T47D (cell line): ENCODE measurements at regions not wholly inside any gene's neighbourhood (a gene's known extent, or its start where the extent isn't known, plus 50 kb on each side); places are given as distances from the start of the nearest gene placed in this dataset.

Experiments used
- DNase-seq, 2 experiments: peaks; one replicate each; pipeline versions ENCODE4 v3.0.0 to v3.0.0-alpha.2; 2011 to 2012; ENCODE audit warnings: low read depth in 1 of 2, low spot score in 1 of 2
- JUND ChIP-seq: IDR thresholded peaks from 2 replicates; pipeline ENCODE4 v1.6.1; 2012; ENCODE audit warnings: low read depth
- in situ Hi-C: cut with HindIII; loops from 2 replicates; pipeline ENCODE4 v1.10.0; 2016; ENCODE audit warnings: low sequenced_read_pairs, low pct_unique_long_range_greater_than_20kb

- DNase-seq: no peak
Observed at GRCh38 chr2:126748188-126748760, 92.3 kb downstream of the GYPC start.

DNA sequence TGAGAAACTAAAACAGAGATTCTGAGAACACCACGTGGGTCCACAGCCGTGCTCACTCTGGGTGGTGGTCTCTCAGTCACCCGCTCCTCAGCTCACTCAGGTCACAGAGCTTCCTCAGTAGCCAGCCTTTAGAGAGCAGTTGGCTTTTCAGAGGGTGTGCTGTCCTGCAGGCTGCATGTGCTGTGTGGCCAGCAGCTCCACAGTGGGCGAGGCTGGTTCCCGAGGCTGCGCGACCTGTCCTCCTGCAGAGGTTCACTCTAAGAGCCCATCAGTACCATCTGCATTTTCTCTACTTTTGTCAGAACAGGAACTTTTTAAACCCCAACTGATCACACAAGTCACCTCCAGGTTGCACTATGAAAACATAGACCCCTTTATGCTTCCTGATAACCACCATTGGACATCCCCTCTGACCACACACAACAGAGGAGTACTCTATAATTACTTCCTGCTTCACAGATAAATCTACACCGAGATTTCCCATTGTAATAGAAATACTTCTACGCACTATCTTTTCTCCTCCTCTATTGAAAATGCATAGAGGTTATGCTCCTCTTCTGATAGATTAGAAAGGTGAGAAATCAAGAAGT lies 93.1 kb downstream of the GYPC start:
- no peak for DNase-seq
- in situ Hi-C loops: no loop called here
- no peak for TF ChIP-seq JUND

More at GRCh38 chr2:126748188-126748760, 92.3 kb downstream of the GYPC start:
- no peak for TF ChIP-seq JUND
- in situ Hi-C loops: no loop called here

- DNase-seq: no peak
- in situ Hi-C loops: no loop called here
- TF ChIP-seq JUND: no peak
Observed at GRCh38 chr2:126749537-126749936, 93.6 kb downstream of the GYPC start.

DNA sequence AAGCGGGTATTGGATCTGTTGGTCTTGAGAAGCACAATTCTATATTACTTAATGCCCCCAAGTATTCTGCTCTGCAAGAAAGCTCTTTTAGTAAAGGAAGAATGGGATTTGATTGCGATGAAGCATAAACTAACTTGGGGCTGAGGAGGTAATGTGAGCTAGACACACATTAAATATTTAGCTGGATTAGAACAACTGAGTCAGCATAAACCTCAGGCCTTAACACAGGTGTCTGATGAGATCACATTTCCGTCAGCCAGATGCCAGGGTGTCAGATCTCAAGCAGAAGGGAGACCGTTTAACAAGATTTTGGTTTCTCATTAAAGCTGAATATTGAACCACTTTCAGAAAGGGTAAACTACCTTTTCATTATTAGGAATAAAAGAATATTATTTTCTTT lies 94.5 kb downstream of the GYPC start:
- in situ Hi-C loops: no loop called here
- no peak for TF ChIP-seq JUND
- DNase-seq: no peak

DNA sequence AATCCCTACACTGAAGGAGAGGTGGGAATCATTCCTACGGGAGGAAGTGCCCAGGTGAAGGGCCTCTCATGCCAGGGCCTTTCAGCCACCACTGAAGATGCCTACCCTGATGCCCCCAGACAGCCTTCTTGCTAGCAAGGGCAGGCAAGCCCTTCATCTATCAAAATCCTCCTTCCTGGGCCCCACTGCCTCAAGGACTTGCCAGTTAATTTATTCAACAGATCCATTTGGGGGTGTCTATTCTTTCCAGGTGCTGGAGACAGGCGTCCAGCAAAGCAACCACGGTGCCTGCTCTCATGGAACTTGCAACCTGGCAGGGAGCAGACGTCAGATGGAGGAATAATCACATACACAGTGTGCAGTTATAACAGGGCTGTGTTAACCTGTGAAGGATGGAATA lies 95.5 kb downstream of the GYPC start:
- in situ Hi-C loops: no loop called here
- TF ChIP-seq JUND: no peak

GRCh38 chr2:126752876-126753275 lies 96.9 kb downstream of the GYPC start:
- no peak for TF ChIP-seq JUND
- in situ Hi-C loops: no loop called here
- no peak for DNase-seq

More for the DNA sequence above, 95.5 kb downstream of the GYPC start:
- no peak for DNase-seq

DNA sequence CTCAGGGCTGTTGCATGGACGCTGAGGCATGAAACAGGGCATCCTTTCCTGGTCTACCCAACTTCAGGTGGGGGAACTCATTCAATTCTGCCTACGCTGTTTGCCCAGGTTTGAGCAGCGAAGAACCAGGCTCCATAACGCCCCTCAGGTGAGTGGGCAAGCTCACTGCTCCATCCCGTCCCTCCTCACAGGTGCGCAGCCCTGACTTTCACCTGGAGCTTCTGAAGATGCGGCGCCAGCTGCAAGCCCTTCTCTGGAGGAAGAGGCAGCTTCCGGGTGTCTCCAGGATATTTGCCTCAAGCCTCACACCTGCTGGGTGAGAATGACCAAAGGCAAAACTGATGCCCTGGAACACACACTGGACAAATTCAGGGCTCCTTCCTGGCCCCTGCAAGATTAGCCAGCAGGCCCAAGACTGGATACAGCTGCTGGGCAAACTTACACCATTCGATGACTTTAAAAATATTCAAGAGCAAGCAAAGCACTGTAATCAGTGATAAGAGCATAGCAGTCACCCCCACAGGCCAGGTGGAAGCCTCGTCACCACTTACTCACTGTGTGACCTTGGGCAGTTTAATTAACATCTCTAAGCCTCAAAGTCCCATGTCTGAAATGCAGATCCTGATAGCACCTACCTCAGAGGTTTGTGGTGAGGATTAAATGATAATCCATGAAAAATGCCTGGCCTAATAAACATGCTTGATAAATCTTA lies 97.7 kb downstream of the GYPC start:
- TF ChIP-seq JUND: no peak
- DNase-seq: no peak
- in situ Hi-C loops: no loop called here

DNA sequence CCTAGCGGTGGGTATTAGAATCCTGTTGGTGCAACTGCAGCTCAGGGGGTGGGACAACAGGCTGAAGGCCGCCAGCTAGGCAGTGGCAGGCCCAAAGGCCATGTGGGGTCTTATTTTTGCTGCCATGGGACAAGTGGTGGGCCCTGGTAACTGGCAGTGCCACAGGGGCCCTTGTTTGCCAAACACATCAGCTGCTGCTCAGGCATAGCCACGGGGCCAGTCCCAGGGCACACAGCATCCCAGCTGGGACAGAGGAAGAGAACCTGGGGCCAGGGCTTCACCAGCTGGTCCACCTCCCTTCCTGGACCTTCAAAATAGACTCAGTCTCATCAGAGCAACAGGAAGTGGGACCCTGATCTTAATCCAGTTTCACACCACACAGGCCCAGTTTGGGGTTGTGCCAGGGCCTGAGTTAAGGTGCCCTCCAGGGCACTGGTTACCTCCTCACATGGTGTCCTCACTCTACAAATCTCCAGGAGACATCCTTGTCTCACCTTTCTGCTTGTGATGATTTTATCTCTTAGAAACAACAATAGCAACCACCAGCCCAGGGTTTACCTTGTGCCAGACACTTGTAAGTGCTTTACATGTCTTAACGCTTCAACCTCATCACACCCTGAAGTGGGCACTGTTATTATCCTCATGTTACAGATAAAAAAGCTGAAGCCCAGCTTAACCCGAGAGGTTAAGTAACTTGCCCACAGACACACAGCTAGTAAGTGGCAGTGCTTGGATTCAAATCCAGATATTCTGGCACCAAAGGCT lies 98.5 kb downstream of the GYPC start:
- no peak for TF ChIP-seq JUND
- in situ Hi-C loops: no loop called here
- DNase-seq: no peak

DNA sequence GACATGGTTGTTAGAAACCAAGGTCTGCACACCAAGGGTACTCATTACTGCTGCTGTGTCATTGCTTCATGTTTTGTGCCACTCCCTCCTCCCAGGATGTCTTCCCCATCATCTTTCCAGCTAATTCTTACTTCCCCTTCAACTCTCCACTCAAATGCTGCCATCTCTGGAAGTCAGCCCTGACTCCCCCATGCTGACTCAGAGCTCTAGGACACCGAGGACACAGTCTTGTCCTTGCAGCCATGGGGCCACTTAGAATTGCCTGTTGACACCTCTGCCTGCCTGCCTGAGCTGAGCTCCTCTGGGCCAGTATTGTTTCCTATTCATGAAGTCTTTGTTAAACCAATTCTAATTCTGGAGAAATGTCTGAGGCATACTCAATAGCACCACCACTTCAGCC lies 100.2 kb downstream of the GYPC start:
- in situ Hi-C loops: no loop called here
- no peak for DNase-seq

GRCh38 chr2:126761256-126761980 lies 105.5 kb downstream of the GYPC start:
- TF ChIP-seq JUND: no peak
- in situ Hi-C loops: no loop called here
- no peak for DNase-seq

More for the DNA sequence above, 100.2 kb downstream of the GYPC start:
- no peak for TF ChIP-seq JUND

GRCh38 chr2:126761981-126762878 lies 106.3 kb downstream of the GYPC start:
- in situ Hi-C loops: no loop called here
- DNase-seq: no peak
- TF ChIP-seq JUND: no peak
